Astrocyte of the cerebellum (primary cell): ENCODE measurements at regions not wholly inside any gene's neighbourhood (a gene's known extent, or its start where the extent isn't known, plus 50 kb on each side); places are given as distances from the start of the nearest gene placed in this dataset.
"Not testable (repeated sequence)": the region's sequence is repeated elsewhere in the genome, so short reads cannot be mapped to it uniquely, and the experiment has no call there.

Source experiments
- DNase-seq: peaks from one replicate; pipeline ENCODE4 v3.0.0-alpha.2; 2011; ENCODE audit warnings: low read depth
- H3K4me3 ChIP-seq: 2 replicates; pipeline ENCODE4 v1.5.1; 2011; ENCODE audit warnings: mild to moderate bottlenecking, low read depth, low read length, moderate library complexity
- in situ Hi-C: cut with HindIII; loops from 2 replicates; pipeline ENCODE4 v1.10.0; 2017; ENCODE audit warnings: low sequenced_read_pairs
- TF ChIP-seq, protein P1 (sequence below): IDR thresholded peaks from 2 replicates; pipeline ENCODE4 v1.5.1; 2012; ENCODE audit warnings: low read length, low read depth, moderate library complexity, mild to moderate bottlenecking; ENCODE audit errors: missing control alignments

GRCh38 chr9:31320494-31320893, 1063.9 kb upstream of the ACO1 start:
- no peak overlapping the region for H3K4me3 ChIP-seq
- no peak for DNase-seq
- in situ Hi-C loops = no loop called here

DNA sequence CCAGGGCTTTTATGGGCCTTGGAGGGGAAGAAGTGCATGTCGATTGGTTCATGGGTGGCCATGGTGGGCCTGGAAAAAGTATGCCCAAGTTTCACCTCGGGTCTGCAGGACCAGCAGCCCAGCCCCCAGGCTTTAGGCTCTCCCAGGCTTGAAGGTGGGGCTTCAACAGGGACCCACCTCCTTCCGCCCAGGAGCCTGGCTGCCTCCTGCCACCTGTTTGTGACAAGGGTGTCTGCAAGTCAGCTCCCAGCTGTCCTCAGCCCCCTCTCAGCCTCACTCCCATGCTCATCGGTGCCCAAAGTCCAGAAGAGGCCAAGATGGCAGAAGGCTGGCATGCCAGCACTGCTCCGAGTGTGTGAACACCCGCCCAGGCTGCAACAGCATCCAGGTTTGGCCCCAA, 1063.2 kb upstream of the ACO1 start:
- TF ChIP-seq, protein P1, sequence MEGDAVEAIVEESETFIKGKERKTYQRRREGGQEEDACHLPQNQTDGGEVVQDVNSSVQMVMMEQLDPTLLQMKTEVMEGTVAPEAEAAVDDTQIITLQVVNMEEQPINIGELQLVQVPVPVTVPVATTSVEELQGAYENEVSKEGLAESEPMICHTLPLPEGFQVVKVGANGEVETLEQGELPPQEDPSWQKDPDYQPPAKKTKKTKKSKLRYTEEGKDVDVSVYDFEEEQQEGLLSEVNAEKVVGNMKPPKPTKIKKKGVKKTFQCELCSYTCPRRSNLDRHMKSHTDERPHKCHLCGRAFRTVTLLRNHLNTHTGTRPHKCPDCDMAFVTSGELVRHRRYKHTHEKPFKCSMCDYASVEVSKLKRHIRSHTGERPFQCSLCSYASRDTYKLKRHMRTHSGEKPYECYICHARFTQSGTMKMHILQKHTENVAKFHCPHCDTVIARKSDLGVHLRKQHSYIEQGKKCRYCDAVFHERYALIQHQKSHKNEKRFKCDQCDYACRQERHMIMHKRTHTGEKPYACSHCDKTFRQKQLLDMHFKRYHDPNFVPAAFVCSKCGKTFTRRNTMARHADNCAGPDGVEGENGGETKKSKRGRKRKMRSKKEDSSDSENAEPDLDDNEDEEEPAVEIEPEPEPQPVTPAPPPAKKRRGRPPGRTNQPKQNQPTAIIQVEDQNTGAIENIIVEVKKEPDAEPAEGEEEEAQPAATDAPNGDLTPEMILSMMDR = no peak
- no peak overlapping the region for H3K4me3 ChIP-seq
- no peak for DNase-seq
- in situ Hi-C loops = no loop called here

More at GRCh38 chr9:31320494-31320893, 1063.9 kb upstream of the ACO1 start:
- TF ChIP-seq, protein P1 = no peak

DNA sequence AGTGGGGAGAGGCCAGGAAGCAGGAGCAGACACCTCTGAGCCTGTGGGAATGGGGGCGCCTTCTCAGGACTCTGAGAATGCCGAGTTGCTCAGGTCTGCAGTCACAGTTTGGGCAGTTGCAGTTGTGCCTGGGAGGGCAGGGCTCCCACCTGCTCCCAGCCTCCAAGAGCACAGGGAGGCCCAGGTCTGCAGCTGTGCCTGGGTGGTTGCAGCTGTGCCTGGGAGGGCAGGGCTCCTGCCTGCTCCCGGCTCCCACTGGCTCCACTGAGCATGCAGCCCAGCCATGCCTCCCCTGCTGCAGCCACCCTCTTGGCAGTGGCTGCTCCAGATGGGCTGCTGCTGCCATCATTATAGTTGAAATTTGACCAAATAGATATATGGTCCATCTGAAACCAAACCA, 1062.8 kb upstream of the ACO1 start:
- H3K4me3 ChIP-seq = no peak overlapping the region
- TF ChIP-seq, protein P1 = no peak
- no peak for DNase-seq
- in situ Hi-C loops = no loop called here

- TF ChIP-seq, protein P1 = no peak
- no peak for DNase-seq
- H3K4me3 ChIP-seq = no peak overlapping the region
- in situ Hi-C loops = no loop called here
Measured at GRCh38 chr9:31323726-31324444, 1060.6 kb upstream of the ACO1 start.

- TF ChIP-seq, protein P1 = no peak
- no peak overlapping the region for H3K4me3 ChIP-seq
- in situ Hi-C loops = no loop called here
- no peak for DNase-seq
Measured at GRCh38 chr9:31325778-31326177, 1058.7 kb upstream of the ACO1 start.

DNA sequence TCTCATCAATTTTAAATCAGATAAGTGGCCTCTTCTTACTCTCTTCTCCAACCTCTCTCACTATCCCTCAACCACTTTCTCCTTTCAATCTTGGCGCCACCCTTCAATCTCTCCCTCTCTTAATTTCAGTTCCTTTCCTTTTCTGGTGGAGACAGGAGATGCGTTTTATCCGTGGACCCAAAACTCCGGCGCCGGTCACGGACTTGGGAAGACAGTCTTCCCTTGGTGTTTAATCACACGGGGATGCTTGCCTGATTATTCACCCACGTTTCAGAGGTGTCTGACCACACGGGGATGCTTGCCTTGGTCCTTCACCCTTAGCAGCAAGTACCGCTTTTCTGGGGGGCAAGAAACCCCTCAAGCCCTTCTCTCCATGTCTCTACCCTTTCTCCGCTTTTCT, 1057.6 kb upstream of the ACO1 start:
- DNase-seq, H3K4me3 ChIP-seq, in situ Hi-C loops: not testable (repeated sequence)

- in situ Hi-C loops = no loop called here
- no peak overlapping the region for H3K4me3 ChIP-seq
- no peak for DNase-seq
- TF ChIP-seq, protein P1 = no peak
Measured at GRCh38 chr9:31334837-31335528, 1049.5 kb upstream of the ACO1 start.
